Hematopoietic multipotent progenitor cell treated with erythropoietin and hydrocortisone succinate and interleukin-3 and kit ligand, for 8 days (in vitro differentiated cells): ENCODE measurements at regions not wholly inside any gene's neighbourhood (a gene's known extent, or its start where the extent isn't known, plus 50 kb on each side); places are given as distances from the start of the nearest gene placed in this dataset.

Experiments
- DNase-seq: peaks from one replicate; pipeline ENCODE4 v3.0.0-alpha.2; 2015

DNA sequence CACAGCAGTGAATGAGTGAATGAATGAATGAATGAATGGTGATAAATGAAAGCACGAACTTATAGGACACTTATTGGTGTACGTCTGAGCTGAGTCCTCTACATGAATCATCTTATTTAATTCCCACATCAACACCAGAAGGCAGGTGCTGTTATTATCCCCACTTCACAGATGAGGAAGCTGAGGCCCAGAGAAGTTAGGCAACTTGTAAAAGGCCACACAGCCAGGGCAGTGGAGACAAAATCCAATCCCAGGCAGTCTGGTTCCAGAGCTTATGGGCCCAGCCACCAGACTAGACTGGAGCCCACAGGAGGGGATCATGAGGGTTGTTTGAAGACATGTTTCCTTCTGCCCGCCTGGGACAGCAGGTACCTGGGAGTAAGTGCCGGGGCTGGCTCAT is 364.0 kb downstream of the MN1 start:
- DNase-seq: no peak

DNA sequence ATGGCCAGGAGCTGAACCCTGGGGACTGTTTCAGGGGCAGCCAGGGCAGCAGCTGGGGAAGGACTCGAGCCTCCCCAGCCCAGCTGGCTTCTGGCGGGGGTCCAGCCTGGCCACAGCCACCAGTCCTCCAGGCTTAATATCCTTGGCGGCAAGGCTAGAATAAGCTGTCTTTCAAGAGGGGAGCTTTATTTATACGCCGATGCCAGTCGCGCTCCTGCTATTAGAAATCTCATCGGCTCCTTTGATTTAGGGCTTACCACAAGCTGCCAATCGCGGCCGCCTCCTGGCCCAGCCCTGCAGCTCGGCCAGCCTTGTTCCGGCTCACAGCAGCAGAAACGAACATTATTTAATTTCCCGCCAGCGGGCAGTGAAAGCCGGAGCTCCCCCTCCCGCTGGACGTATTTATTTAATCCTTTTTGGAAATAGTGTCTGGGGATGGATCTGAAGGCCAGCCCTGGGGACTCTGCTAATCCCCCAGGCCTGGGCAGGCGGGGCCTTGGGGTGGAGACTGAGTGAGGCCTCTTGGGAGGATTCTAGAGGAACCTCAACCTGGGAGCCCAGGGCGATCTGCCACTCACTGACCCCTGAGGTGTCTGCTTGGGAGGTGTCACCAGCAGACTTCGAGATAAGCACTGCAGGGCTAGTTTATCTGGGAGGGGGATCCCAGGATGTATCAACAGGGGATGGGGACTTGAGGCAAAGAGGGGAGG is 363.1 kb downstream of the MN1 start:
- DNase-seq: no peak

- DNase-seq: no peak
Observed at GRCh38 chr22:27439131-27439530, 362.4 kb downstream of the MN1 start.

DNA sequence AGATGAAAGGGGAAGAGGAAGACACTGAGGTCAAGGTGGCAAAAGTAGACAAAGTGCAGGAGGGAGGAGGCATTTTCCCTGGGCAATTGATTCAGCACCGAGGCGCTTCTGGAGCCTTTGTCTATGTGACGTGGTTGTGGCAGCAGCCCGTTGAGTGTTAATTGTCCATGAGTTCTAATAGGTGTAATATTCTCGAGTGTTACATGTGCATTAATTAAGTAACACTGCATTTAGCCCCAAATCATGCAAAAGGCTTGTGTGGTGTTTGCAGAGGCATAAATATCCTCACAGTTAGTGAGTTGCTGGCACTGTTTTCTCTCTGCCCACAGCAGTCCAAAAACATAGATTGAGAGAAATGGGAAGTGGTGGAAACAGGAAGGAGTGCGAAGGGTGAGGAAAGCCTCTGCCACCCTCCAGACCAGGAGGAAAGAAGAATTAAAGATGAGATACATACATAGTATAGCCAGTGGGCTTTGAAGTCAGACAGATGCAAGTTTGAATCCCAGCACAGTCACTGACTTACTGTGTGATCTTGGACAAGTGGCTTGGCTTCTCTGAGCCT is 361.2 kb downstream of the MN1 start:
- DNase-seq: no peak

- no peak for DNase-seq
Observed at GRCh38 chr22:27441706-27442475, 359.7 kb downstream of the MN1 start.

DNA sequence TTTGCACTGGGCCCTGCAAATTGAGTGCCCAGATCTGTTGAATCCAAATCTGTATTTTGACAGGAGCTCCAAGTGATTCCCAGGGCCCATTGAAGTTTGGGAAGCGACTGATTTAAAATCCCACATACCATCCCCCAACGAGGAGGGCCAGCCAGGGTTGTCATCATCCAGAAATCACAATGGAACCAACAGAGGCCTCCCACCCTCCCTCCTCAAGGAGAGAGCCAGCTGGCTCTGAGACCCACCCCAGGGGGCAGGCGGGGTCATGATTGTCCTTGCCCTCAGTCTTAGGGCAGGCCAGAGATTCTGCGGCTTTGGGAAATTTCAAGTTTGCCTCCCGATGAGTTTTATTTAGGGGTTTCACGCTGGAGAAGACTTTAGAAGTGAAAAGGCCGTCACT is 358.2 kb downstream of the MN1 start:
- no peak for DNase-seq

DNA sequence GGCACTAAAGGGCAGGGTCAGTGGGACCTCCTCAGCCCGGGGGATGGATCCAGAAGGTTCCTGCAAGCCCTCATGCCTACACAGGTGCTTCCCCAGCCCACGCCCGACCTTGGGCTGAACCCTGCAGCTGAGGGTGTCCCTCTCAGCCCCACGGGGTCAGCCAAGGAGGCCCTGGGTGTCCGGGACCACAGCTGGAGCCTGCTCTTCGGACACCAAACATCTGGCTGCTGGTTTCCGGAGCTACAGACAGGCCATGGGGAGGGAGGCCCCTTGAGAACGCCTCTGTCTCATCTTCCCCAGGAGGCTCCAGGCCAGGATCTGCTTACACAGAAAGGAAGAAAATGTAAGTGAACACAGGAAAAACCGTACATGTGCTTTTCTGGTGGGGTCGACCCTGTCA is 355.7 kb downstream of the MN1 start:
- DNase-seq: no peak

DNA sequence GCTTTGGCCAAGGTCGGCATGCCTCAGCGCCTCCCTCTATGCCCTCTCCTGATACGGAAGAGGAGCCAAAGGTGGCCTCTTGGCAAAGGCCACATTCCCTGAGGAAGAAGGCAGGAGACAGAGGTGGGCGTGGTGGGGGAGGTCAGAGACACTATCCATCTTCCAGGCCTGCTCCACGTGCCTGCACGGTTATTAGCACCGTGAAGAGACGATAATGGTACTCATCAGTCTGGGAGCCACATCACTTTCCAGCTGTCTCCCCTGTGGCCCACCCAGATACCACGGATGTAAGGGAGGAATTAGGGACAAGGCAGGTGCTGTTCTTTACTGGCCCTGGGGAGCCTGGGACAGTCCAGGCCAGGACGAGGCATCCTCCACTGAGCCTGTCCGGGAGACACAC is 354.3 kb downstream of the MN1 start:
- DNase-seq: no peak

DNA sequence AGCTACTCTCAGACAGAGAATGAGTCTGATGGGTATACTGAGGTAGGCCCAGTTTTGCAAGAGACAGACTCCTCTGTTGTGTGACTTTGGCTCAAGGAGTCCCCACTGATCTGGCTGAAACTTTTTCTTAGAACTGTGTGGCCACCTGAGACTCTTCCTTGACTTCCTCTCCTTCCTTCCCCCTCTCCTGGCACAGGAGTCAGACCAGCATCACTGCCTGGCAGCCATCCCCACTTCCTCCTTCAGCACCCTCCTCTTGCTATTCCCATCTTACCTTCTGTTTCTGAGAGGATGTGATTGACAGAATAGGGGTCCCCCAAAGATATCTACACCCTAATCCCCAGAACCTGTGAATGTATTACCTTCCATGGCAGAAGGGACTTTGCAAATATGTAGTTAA is 351.1 kb downstream of the MN1 start:
- no peak for DNase-seq

- no peak for DNase-seq
Observed at GRCh38 chr22:27452245-27452644, 349.3 kb downstream of the MN1 start.

DNA sequence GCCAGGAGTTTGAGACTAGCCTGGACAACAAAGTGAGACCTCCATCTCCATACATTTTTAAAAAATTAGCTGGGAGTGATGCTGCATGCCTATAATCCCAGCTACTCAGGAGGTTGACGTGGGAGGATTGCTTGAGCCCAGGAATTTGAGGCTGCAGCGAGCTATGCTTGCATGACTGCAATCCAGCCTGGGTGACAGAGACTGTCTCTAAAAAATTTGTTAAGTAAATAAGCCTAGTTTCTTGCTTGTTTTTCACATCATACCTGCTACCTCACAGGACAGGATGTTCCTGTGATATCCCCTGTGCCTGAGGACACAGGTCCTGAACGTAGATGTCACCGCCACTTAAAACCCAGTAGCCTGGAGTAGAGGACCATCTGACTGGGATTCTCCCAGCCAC is 348.6 kb downstream of the MN1 start:
- DNase-seq: no peak

- DNase-seq: no peak
Observed at GRCh38 chr22:27453725-27454124, 347.8 kb downstream of the MN1 start.

DNA sequence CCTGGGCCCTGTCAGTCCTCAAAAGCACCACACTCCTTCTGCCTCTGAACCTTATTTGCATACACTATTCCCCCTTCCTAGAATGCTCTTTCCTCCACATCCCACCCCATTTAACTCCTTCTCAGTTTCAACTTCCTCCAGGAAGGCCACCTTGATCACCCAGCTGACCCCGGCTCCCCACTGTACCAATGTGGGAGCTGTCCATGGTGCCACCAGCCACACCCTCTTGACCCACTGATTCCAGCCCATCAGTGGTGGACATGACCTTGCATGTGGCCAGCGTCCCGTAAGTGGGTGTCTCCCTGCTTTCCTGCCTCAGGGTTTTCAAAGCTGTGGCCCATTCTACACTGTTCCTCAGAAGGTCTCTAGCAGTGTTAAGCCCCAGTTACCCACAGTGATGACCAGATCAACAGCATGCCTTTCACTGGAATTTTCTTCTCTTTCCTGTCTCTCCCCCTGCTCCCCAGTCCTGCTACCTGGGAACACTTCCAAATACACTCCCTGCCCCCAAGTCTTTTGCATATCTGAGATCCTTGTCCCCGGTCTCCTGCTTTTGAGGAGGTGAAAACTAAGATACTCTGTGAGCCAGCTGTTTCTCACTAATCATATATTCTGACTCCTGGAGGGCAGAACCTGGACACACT is 346.6 kb downstream of the MN1 start:
- DNase-seq: no peak

DNA sequence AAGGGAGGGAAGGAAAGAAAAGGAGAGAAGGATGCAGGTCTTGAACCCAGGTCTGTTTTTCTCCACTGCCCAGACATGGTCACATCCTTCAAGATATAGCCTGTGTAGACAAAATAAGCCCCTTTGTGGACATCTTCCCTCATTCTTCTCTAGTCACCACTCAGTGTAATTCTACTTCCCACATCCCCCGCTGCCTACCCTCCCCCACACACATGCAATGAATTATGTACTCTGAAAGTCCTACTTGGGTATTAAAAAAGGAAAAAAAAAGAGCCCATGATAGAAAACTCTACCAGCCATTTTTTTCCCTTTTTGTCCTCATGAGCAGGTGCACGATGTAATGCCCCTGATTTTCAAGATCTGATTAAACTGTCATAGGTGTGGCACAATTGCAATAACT is 346.0 kb downstream of the MN1 start:
- no peak for DNase-seq

DNA sequence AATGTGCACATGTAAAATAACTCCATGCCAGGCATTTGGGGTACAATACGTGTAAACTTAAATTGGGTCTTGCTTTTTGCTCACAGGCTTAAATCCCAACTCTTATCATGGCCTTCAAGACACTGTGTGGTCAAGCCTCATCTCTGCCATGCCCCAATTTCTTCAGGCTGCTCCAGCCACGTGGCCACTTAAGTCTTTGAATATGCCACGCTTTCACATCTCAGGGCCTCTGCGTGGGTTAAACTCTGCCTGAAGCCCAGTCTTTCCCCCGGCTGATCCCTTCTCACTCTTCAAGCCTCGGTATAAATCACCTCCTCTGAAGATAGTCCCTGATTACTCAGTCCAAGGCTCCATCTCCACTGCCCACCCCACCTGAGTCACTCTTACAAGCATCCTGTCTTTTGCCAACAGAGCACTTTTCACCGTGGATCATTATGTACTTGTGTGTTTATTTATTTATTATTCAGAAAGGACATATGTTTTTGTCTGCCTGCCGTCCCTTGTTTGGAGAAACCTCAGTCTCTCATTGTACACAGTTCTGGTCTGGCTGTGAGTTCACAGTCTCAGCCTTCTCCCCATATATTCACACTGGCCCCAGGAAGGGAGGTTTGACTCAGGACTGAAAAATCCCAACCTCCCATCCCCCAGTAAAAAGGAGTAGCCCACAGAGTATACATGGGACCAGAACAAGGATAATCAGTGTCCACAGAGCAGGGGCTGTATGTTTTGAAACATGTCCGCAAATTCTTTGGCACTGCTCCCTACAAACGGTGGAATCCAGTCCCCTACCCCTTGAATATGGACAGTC is 344.7 kb downstream of the MN1 start:
- no peak for DNase-seq

DNA sequence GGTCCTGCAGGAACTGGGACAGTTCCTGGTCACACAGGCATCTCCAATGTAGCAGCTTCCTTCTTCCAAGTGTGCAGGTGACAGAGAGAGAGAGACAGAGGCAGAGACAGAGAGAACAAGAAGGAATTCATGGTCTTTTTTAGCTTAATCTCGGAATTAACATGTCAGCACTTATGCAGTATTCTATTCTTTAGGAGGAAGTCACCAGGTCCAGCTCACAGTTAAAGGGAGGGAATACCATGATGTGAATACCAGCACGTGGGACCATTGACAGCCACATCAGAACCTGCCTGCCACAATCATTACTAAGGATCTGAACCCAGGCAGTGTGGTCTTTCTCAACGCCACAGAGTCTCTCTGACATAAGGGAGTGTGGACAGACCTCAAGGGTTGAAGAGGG is 341.6 kb downstream of the MN1 start:
- DNase-seq: no peak

GRCh38 chr22:27460591-27461347 is 340.8 kb downstream of the MN1 start:
- DNase-seq: no peak

DNA sequence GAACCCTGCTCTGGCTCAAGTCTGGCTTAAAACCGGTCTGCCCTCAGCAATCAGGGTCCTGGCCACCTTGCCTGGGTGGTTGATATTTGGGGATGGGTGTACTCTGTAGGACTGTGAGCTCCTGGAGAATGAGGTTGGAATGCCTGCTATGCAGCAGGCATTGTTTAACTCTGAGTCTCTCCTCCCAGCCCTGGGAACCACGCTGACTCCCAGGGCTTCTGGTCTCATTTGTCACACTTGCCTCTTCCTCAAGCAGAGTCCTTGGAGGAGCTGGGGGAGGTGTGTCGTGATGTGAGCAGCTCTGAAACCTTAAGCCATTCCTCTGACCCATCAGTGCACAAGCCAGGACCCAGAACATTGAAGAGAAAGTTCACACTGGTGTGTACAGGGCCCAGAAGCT is 340.1 kb downstream of the MN1 start:
- DNase-seq: no peak

GRCh38 chr22:27462190-27462589 is 339.4 kb downstream of the MN1 start:
- no peak for DNase-seq

DNA sequence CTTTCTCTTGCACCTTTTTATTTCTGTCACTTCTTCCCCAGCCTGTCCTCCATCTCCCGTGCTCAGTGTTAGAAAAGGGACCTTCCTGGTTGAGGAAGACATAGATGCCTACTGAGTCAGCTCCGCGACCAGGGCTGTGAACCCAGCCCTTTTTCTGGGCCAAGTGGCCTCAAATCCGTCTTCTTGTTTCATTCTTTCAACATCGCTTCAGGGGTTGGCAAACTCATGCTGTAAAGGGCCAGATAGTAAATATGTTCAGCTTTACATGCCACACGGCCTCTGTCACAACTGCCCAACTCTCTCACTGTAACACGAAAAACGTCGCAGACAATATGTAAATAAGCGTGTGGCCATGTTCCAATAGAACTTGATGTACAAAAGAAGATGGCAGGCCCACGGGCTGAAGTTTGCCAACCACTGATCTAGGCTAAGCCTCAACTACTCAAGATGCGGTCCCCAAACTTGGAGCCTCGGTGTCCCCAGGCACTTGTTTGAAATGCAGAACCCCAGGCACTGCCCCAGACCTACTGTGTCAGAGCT is 338.4 kb downstream of the MN1 start:
- DNase-seq: no peak

- no peak for DNase-seq
Observed at GRCh38 chr22:27466229-27466628, 335.3 kb downstream of the MN1 start.
